GM12873 (cell line): ENCODE measurements at regions not wholly inside any gene's neighbourhood (a gene's known extent, or its start where the extent isn't known, plus 50 kb on each side); places are given as distances from the start of the nearest gene placed in this dataset.

ENCODE experiments used
- TF ChIP-seq, protein P1 (sequence below): IDR thresholded peaks from 2 replicates; pipeline ENCODE4 v1.5.1; 2012; ENCODE audit warnings: low read depth, mild to moderate bottlenecking, moderate library complexity, low read length, control low read depth; ENCODE audit not compliant: insufficient read depth; ENCODE audit errors: missing control alignments

DNA sequence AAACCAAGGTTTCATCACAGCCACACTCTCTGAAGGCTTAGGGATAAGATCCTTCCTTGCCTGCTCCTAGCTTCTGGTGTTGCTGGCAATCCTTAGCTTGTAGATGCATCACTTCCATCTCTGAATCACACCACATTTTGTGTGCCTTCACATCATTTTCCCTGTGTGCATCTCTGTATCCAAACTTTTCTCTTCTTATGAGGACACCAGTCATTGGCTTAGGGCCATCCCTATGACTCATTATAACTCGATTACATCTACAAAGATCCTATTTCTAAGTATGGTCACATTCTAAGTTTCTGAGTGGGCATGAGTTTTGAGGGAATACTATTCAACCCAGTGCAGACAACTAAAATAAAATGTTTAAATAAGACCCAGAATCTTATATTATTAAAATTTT lies 121.7 kb downstream of the C7orf25 start:
- TF ChIP-seq, protein P1, sequence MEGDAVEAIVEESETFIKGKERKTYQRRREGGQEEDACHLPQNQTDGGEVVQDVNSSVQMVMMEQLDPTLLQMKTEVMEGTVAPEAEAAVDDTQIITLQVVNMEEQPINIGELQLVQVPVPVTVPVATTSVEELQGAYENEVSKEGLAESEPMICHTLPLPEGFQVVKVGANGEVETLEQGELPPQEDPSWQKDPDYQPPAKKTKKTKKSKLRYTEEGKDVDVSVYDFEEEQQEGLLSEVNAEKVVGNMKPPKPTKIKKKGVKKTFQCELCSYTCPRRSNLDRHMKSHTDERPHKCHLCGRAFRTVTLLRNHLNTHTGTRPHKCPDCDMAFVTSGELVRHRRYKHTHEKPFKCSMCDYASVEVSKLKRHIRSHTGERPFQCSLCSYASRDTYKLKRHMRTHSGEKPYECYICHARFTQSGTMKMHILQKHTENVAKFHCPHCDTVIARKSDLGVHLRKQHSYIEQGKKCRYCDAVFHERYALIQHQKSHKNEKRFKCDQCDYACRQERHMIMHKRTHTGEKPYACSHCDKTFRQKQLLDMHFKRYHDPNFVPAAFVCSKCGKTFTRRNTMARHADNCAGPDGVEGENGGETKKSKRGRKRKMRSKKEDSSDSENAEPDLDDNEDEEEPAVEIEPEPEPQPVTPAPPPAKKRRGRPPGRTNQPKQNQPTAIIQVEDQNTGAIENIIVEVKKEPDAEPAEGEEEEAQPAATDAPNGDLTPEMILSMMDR = no peak

DNA sequence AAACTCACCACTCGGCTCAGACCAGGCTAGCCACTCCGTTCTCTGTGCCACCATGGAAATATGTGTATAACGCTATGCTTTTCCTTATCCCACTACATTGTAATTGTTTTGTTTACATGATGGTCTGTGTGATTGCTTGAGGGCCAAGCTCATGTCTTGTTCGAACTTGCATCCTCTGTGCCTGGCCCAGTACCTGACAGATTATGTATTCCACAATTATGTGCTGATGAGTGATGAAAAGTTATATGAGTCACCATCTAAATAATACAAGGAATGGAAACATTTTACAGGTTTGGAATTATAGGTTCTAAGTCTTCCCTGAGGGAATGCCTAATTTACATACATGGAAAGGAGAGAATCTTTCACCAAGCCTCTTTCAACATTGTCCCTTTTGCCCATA lies 137.4 kb downstream of the C7orf25 start:
- TF ChIP-seq, protein P1 = no peak

DNA sequence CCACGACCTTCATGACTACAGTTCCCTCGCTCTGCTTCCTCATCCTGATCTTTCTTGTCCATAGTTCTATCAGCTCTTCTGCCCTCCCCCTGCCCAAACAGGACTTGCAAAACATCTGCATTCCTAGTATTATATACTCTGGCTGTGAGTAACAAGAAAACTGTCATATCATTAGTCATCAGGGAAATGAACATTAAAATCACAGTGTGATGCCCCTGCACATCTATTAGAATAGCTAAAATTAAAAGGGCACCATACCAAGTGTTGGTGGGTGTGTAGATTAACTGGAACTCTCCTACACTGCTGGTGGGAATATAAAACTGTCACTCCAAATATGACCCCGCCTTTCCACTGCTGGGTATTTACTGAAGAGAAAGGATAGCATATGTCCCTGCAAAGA lies 141.8 kb downstream of the C7orf25 start:
- TF ChIP-seq, protein P1 = no peak

DNA sequence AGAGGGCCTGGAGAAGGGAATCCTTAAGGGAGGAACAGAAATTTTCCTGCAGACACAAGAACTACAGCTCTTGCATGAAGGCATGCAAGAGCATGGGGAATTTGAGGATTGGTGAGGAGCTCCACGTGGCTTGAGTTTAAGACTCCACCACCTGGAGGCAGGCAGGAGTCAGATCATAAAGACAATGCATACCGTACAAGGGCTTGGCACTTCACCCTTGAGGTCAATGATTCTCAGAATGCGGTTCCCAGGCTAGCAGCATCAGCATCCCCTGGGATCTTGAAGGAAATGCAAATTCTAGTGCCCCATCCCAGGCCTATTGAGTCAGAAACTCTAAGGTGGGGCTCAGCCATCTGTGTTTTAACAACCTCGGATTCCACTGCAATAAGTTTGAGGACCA lies 143.8 kb downstream of the C7orf25 start:
- TF ChIP-seq, protein P1 = no peak

DNA sequence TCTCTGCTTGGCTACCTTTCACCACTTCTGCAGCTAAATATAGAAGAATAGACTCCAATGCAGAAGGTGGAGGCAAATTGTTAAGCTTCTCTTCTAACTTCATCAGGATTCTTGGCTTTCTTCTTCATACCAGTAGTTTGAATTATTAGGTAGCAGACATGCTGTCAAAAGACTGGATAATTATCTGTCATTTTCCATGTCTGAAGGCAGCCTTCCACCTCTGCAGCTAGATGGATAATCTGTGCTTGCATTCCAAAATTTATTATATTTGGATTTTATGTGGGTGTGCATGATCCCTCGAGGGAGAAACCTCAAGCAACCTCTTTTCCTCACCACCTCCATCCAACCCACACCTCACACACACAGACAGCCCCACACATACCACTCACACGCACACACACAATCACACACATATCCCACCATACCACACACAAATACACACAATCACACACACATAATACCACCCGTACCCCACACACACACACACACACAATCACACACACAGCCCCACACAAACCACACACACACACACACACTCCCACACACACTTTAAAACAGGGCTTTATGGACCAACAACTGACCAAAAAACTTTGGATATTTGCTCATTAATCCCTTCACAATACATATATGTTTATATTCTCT lies 145.0 kb downstream of the C7orf25 start:
- TF ChIP-seq, protein P1 = no peak

DNA sequence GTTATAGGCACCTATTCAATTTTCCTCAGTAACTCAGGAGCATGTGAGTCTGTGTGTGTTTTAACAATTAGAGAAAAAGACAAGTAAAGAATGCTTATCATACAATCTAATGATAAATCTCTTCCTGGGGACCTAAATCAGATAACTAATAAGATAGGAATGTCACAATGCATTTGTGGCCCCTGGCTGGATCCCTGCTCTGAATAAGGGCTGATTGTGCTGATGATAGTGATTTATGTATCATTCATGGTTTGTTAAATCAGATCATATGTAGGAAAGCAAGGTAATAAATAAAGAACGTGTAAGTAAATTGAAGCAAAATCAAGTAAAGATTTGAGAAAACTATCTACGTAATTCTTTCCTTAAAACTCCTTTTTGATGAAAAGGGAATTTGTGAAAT lies 145.9 kb downstream of the C7orf25 start:
- TF ChIP-seq, protein P1 = no peak

DNA sequence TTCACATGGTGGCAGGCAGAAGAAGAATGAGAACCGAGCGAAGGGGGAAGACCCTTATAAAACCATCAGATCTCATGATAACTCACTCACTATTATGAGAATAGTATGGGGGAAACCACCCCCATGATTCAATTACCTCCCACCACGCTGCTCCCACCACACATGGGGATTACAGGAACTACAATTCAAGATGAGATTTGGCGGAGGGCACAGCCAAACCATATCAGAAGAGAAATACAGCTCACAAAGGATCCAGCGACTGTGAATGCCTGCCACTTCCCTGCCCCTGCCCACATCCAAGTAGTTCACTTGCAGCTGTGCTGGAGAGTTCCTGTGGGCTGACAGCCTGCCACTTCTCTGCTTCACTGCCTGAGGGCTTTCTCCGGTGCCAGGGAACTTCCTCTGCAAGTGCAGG lies 148.7 kb downstream of the C7orf25 start:
- TF ChIP-seq, protein P1 = no peak
